ENCODE measurements at regions not wholly inside any gene's neighbourhood (a gene's known extent, or its start where the extent isn't known, plus 50 kb on each side); places are given as distances from the start of the nearest gene placed in this dataset.

- no peak for TF ChIP-seq CTCF (IDR thresholded peaks at IDR 0.05; ENCODE audit: poor library complexity, severe bottlenecking)
- TF ChIP-seq EZH2 (IDR thresholded peaks at IDR 0.05; ENCODE audit: borderline replicate concordance, insufficient read depth, low read length, poor library complexity, severe bottlenecking), result no peak
- TF ChIP-seq TAF1 (IDR thresholded peaks at IDR 0.05; ENCODE audit: low read depth), result no peak
- TF ChIP-seq REST (IDR thresholded peaks at IDR 0.05; ENCODE audit: borderline replicate concordance), result no peak
Observed at GRCh38 chrX:126393284-126393683, 159.3 kb downstream of the DCAF12L1 start.

All from neural cell (in vitro differentiated cells).